Skeletal muscle satellite cell (primary cell): ENCODE measurements at regions not wholly inside any gene's neighbourhood (a gene's known extent, or its start where the extent isn't known, plus 50 kb on each side); places are given as distances from the start of the nearest gene placed in this dataset.

Source experiments
- H3K27me3 ChIP-seq: 2 replicates; pipeline ENCODE4 v1.7.0; 2013; ENCODE audit warnings: low read length; ENCODE audit not compliant: control insufficient read depth, insufficient read depth
- H3K36me3 ChIP-seq: 2 replicates; pipeline ENCODE4 v1.7.0; 2013; ENCODE audit warnings: mild to moderate bottlenecking, control low read depth, low read length; ENCODE audit not compliant: insufficient read depth
- H3K4me1 ChIP-seq: 2 replicates; pipeline ENCODE4 v1.7.0; 2013; ENCODE audit warnings: low read length; ENCODE audit not compliant: control insufficient read depth, insufficient read depth
- H3K4me2 ChIP-seq: 2 replicates; pipeline ENCODE4 v1.7.0; 2013; ENCODE audit warnings: mild to moderate bottlenecking, low read length
- H3K4me3 ChIP-seq: 2 replicates; pipeline ENCODE4 v1.7.0; 2013; ENCODE audit warnings: low read length
- H3K9ac ChIP-seq: 2 replicates; pipeline ENCODE4 v1.7.0; 2013; ENCODE audit warnings: mild to moderate bottlenecking, low read depth, low read length, moderate library complexity
- H3K9me3 ChIP-seq: replicated peaks from 2 replicates; pipeline ENCODE4 v1.7.0; 2013; ENCODE audit warnings: mild to moderate bottlenecking, control low read depth, low read length

DNA sequence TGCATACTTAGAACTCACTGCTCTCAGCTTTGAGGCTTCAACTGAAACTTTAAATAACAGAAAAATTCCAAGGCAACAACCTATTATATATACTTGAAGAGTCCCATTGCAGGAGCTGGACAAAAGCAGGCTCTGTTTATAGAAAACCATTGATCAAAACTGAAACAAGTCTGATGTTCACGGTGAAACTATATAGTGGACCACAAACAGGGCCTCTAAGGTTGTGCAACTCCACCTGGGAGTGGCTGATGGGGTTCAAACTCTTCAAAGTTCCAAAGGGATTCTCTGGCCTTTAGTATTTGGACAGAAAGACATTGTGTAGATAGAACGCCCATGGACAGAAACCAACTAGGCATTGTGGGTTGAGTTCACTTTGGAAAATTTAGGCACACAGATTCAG lies 140.3 kb downstream of the ZC3H11B start:
- no peak overlapping the region for H3K9ac ChIP-seq
- H3K9me3 ChIP-seq: no peaks in the 10 kb centered on the region
- H3K4me3 ChIP-seq: no peak overlapping the region
- no peaks in the 10 kb centered on the region for H3K36me3 ChIP-seq
- peaks cover 8% of the 10 kb centered on the region for H3K27me3 ChIP-seq
- no peaks in the 10 kb centered on the region for H3K4me1 ChIP-seq
- H3K4me2 ChIP-seq: no peak overlapping the region

DNA sequence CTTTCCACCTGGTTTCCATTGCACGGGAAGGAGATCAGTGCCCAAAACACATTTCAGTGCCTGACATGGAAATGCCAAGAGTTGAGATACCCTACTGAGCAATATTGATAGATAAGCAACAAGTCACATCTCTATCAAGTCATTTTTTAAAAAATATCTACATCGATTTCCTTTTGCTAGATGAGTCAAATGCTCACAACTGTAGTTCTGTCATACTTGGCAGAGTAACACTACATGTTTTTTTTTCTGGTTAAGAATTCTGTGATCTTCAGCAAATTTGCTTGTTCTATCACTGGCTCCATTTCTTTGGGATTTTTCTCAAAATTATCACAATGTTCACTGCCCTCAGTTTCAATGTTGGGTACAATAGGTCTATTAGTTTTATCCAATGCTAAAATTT lies 145.4 kb downstream of the ZC3H11B start:
- H3K36me3 ChIP-seq: no peaks in the 10 kb centered on the region
- no peak overlapping the region for H3K9ac ChIP-seq
- H3K27me3 ChIP-seq: no peaks in the 10 kb centered on the region
- no peak overlapping the region for H3K4me2 ChIP-seq
- H3K9me3 ChIP-seq: no peaks in the 10 kb centered on the region
- H3K4me3 ChIP-seq: no peak overlapping the region
- H3K4me1 ChIP-seq: peaks cover 12% of the 10 kb centered on the region

DNA sequence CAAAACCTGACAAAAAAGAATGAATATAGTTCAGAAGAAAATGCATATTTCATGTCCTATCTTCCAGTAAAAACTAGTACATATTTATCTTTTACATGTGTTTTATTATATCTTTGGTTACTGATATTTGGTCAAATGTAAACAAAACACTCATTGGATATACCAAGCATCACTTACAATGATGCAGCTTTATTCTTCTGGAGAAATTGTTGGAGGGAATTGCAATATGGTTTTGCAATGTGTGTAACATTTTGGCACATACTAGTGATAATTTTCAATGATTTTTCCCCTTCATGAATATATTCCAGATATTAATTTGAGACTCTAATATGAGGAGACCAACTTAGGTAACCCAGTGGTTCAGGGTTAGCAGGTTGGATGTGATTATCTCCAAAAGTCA lies 146.1 kb downstream of the ZC3H11B start:
- no peaks in the 10 kb centered on the region for H3K9me3 ChIP-seq
- no peak overlapping the region for H3K9ac ChIP-seq
- H3K4me2 ChIP-seq: no peak overlapping the region
- H3K4me1 ChIP-seq: peaks cover 12% of the 10 kb centered on the region
- H3K36me3 ChIP-seq: no peaks in the 10 kb centered on the region
- H3K27me3 ChIP-seq: no peaks in the 10 kb centered on the region
- no peak overlapping the region for H3K4me3 ChIP-seq

DNA sequence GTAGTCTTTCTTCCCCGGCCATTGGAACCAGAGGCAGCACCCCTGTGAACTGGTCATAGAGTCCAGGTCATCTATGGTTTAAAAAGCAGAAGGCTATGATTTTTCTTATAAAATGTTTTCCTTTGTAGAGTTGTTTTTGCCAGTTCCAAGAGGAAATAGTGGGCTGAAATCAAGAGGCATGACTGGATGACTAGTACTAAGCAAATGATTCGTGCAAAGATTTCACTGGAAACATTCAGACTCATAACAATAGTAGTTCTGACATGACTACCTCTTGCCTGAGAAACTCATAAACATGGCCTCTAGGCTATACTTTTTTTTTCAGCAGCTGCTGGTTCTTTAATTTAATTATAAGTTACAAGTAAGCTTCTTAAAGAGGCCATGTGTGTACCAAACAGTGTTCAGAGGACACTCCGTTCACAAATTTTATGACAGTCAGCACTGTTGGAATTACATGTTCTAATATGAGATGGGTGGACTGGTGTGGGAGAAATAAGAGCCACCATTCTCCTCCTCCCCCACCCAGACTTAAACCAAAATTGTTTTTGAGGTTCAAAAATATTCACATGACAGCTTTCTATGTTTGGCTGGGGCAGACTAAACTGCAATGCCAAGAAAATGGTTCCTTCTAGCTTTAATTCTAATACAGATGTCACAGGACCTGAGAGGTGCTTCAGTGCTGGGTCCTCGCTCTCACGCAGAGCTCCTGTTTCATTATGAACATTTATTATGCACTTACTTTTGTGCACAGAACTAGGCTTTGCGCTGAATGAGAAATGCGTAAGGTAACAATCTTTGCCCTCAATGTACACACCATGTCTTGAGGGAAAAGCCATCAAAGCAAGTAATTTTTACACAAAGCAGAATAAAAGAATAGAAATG lies 147.5 kb downstream of the ZC3H11B start:
- H3K36me3 ChIP-seq: no peaks in the 10 kb centered on the region
- no peak overlapping the region for H3K4me3 ChIP-seq
- H3K4me1 ChIP-seq: peaks cover 12% of the 10 kb centered on the region
- no peak overlapping the region for H3K9ac ChIP-seq
- no peaks in the 10 kb centered on the region for H3K9me3 ChIP-seq
- H3K4me2 ChIP-seq: no peak overlapping the region
- no peaks in the 10 kb centered on the region for H3K27me3 ChIP-seq

DNA sequence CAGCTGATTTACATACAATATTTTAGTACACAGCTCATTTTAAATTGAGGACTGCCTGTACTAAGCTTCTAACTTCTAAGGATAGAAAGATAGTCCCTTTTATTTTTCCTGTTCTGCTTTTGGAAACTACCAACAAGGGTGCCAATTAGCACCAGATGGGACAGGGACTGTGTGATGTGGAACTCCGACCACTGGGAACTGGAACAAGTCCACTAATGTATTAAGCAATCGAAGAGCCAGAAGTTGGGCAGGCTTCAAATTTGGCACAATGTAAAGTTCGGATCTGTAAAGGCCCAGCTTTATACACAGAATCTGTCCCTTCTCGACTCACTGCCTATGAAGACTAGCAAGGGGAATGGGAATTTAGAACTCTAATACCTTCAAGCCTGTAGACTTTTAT lies 149.3 kb downstream of the ZC3H11B start:
- H3K9me3 ChIP-seq: no peaks in the 10 kb centered on the region
- H3K4me2 ChIP-seq: no peak overlapping the region
- H3K9ac ChIP-seq: no peak overlapping the region
- no peaks in the 10 kb centered on the region for H3K36me3 ChIP-seq
- no peaks in the 10 kb centered on the region for H3K27me3 ChIP-seq
- H3K4me3 ChIP-seq: no peak overlapping the region
- peaks cover 12% of the 10 kb centered on the region for H3K4me1 ChIP-seq

DNA sequence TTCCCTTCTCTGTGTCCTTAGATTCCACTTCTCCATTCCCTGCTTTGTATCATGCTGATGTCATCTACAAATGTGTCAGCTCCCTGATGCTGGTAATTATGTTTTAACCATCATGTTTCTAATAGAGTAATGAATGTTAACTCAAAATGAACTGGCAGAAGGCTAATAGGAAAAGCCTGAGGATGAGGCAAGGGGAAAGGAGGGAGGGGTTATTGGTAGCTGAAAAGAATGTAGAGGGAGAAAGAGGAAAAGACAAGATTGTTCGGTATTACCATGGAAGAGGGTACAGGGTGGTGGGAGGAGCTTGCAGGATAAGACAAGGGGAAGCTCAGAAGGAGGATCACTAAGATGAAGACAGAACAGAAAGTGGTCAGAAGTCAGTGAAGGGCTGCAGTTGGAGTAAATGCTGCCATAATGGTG lies 150.9 kb downstream of the ZC3H11B start:
- Histone ChIP-seq H3K9ac (no peak overlapping the region), H3K4me3 (no peak overlapping the region), H3K4me2 (no peak overlapping the region), H3K4me1 (peaks cover 8% of the 10 kb centered on the region), H3K36me3 (no peaks in the 10 kb centered on the region), H3K9me3 (no peaks in the 10 kb centered on the region), H3K27me3 (no peaks in the 10 kb centered on the region)

DNA sequence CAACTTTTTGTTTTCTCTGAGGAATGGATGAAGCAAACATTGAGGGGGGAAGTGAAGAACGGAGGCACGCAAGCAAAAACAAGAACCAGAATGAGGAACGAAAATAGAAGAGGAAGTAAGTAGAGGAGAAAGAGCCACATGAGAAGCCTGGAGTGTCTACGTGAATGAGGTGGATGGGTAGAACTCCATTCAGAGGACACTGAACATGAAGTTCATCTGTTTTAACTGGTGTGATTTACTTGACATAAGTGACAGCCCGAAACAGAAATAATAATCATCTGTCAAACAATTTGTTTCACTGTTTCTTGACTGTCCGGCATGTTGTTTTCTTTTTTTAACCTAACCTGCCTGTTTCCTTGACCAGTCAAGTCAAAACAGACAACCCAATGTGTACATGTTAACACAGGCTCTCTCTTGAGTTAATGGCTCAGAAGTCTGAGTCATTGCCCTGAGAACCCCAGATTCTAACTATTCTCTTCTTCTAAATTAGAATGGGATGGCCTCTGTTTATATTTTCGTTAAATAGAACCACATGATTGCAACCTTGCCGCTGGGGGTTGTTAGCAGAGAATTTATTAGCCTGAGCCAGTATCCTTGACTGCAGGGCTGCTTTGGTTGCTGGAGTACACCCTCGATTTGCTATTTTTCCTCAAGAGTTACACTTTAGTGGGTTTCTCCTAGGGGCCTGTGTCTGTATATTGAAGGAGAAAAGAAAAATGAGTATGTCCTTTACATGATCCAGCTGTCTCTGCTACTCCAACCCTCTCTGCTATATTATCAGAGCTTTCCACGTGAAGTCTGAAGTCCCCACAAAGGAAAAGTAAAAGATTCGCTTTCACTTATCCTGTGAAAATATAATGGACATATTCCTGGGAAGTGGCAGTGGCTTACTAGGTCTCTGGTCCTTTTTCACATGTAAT lies 151.7 kb downstream of the ZC3H11B start:
- no peaks in the 10 kb centered on the region for H3K9me3 ChIP-seq
- H3K9ac ChIP-seq: no peak overlapping the region
- no peak overlapping the region for H3K4me2 ChIP-seq
- H3K4me1 ChIP-seq: peaks cover 8% of the 10 kb centered on the region
- no peaks in the 10 kb centered on the region for H3K36me3 ChIP-seq
- H3K27me3 ChIP-seq: no peaks in the 10 kb centered on the region
- H3K4me3 ChIP-seq: no peak overlapping the region

DNA sequence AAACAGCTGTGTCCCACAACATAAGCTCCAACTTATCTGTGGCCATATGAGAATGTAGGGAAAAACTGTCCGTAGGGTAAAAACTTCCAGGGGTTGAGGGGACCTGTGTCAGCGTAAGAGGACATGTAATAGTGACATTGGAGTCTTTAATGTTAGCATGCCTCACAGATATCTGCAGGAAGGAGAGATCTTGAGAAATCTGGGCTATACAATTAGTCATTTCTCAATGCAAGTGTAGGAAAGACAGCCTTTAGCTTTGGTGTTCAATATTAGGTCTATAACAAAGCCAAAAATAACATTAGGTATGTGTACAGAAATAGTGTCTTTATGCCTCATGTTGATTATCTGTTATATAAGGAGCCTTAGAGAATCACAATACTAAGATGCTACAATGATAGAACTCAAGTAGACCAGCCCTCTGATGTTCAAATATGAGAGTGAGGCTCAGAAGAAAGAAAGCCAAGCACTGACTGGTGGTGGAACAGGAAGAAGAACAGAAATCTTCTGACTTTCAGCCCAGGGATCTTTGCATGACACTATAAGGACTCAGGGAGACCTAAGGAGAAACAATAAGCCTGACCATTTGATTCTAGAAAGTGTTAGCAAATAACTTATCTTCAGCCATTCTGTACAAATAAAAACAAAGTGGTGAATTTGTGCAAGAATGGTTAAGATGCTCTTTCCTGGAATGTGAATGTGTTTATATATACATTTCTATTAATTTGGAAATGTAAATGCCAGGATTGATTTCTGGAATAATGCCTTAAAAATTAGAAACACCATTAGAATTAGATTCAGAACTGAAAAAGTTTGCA lies 152.6 kb downstream of the ZC3H11B start:
- Histone ChIP-seq H3K4me1 (peaks cover 3% of the 10 kb centered on the region), H3K4me3 (no peak overlapping the region), H3K9ac (no peak overlapping the region), H3K4me2 (no peak overlapping the region), H3K36me3 (no peaks in the 10 kb centered on the region), H3K27me3 (no peaks in the 10 kb centered on the region), H3K9me3 (no peaks in the 10 kb centered on the region)

DNA sequence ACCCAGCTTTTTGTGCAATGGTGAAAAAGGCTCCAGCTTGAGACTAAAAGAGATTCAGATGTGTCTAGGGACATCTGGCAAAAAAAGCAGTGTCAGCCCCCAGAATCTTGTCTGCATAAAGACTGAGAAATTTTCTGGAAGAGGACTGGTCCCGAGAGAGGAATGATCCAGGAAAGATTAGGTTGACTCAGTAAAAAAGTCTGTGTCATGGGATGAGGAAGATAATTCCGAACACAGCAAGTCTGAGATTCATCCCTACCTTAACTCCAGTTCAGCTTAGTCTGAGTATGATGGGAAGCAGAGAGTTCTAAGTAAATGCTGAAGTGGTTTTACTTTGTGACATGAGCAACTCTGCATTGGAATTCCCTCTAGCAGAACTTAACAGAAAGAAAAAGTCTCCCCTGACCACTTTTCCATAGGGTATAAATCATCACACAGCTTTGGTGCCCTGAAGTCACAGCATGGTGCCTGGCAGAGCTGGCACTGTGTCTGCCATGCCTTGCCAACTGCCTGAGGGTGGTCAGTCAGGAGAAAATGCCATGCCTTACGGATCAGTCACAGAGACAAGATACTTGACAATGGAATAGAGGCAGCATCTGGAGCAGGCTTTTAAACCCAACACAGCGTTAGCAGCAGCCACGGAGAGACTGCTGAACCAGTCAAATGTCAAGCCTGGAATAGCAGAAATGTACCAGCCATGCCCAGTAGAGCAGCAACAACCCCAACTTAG lies 153.4 kb downstream of the ZC3H11B start:
- Histone ChIP-seq H3K4me3 (no peak overlapping the region), H3K36me3 (no peaks in the 10 kb centered on the region), H3K4me1 (no peaks in the 10 kb centered on the region), H3K4me2 (no peak overlapping the region), H3K27me3 (no peaks in the 10 kb centered on the region), H3K9ac (no peak overlapping the region), H3K9me3 (no peaks in the 10 kb centered on the region)

DNA sequence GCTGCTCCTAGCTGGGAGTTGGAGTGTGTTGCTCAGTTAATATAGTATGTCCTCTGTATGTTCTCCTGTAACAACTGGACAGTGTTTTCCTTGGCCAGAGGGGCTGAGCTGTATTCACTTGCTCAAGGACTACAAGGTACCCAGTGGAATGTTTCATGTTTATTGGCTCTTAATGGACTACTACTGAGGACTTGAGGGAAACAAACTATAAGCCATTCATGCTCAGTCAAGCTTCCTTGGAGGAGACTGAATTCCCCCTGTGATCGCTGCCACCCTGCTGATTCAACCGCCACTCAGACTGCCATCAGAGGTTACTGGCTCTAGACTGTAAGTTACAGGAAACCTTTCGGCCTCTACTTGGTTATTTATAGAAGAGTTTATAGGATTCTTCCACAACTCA lies 166.6 kb downstream of the ZC3H11B start:
- Histone ChIP-seq H3K9me3 (no peaks in the 10 kb centered on the region), H3K4me1 (peaks cover 13% of the 10 kb centered on the region), H3K36me3 (no peaks in the 10 kb centered on the region), H3K27me3 (no peaks in the 10 kb centered on the region), H3K4me2 (no peak overlapping the region), H3K9ac (no peak overlapping the region), H3K4me3 (no peak overlapping the region)
